ENCODE measurements at regions not wholly inside any gene's neighbourhood (a gene's known extent, or its start where the extent isn't known, plus 50 kb on each side); places are given as distances from the start of the nearest gene placed in this dataset.

DNA sequence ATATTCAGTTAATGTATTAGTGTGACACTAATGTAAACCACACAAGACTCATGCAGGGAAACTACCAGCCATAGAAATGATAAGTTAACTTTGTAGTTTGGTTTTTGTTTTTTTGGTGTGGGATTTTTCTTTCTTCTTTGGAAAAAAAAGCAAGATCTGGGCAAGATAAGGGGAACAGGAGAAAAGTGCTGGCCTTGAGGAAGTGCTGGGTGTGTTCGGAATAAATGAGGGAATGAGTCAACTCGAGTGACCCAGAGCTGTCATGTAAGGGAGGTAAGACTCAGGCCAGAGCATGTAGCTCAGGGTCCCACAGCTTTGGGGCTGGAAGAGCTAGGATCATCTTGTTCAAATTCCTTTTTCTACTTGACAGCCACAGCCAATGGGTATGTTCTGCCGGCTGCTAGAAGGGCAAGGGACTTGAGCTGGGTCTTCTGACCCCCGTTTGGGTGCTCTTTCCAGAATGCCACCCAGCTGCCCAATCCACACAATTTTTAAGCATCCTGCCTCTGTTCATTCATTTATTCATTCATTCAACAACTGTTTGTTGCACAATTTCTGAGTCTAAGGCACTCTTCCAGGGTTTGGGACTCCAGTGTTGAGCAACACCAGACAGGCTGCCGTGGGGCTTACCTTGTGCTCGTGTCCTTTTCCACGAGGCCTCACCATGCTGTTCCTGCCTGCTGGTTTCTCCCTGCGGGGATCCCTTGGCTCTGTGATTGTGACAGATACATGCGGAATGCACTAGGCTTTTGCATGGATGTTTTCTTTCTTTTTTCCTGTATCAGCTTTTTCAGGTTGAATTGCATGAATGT, 54.5 kb downstream of the CLDN34 start:
- DNase-seq (ENCODE audit: low read depth in 1 of 2, low spot score in 1 of 2), result no peak

DNA sequence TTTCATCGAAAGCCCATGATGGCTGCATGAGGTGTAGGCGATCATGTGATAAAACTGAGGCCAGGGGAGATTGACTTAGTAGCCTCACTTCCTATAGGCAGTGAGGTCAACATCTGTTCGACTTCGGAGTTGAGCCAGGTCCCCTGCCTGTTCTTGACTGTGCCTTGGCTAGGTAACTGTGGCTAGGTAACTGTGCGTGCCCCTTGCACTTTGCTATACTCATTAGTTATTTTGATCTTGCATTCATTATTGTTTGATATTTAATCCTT, 55.0 kb downstream of the CLDN34 start:
- DNase-seq (ENCODE audit: low read depth in 1 of 2, low spot score in 1 of 2), result no peak

GRCh38 chrX:10022580-10023245, 55.6 kb downstream of the CLDN34 start:
- no peak for DNase-seq (ENCODE audit: low read depth in 1 of 2, low spot score in 1 of 2)

GRCh38 chrX:10023821-10024220, 56.7 kb downstream of the CLDN34 start:
- no peak for DNase-seq (ENCODE audit: low read depth in 1 of 2, low spot score in 1 of 2)

DNA sequence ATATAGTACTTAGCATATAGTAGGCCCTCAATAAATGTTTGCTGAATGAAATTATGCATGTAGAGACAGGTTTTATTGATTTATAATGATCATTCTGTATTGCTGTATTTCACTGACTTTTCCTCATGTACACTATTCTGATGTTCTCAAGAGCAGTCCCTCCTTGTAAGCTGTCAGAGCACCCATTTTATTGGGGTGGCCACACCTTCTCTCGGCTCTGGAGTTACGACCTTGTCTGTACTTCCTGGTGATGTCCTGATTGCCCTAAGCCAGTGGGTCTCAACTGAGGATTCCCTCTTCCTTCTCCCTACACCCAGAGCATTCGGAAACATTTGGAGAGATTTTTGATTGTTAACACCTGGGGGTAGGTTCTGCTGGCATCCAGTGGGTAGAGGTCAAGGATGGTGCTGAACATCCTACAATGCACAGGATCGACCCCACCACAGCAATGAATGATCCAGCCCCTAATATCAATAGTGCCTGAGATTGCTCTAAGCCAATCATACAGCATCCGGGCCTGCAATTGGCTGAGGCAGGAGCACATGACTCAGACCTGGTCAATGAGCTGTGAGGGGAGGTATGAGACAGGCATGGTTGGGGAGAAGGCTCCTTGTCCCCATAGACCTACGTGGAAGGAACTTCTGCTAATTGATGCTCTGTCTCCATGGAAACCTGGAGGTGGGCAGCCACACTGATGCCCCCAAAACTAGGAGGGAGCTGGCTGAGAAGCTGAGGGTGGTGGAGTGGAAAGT, 58.8 kb downstream of the CLDN34 start:
- no peak for DNase-seq (ENCODE audit: low read depth in 1 of 2, low spot score in 1 of 2)

GRCh38 chrX:10028283-10029104, 61.3 kb downstream of the CLDN34 start:
- no peak for DNase-seq (ENCODE audit: low read depth in 1 of 2, low spot score in 1 of 2)

- DNase-seq (ENCODE audit: low read depth in 1 of 2, low spot score in 1 of 2), result no peak
Measured at GRCh38 chrX:10030570-10030969, 63.4 kb downstream of the CLDN34 start.

- DNase-seq (ENCODE audit: low read depth in 1 of 2, low spot score in 1 of 2), result no peak
Measured at GRCh38 chrX:10031746-10032145, 64.6 kb downstream of the CLDN34 start.

DNA sequence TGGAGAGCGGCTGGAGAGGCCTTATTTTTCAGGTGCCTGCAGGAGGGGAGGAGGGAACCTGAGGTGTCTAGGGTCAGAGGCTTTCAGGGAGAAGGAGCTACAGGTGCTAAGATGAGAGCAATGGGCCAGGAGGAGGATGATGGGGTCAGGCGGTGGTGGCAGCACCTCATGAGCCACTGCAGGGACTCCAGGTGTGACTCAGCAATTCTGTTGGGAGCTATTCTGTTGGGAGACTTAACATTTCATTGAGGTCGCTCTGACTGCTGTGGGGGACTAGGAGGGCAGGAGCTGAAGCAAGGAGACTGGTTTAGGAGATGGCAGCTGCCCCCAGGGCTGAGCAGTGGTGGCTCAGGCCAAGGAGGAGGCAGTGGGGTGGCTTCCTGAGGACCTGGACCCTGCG, 65.0 kb downstream of the CLDN34 start:
- DNase-seq (ENCODE audit: low read depth in 1 of 2, low spot score in 1 of 2), result no peak

GRCh38 chrX:10033375-10034007, 66.3 kb downstream of the CLDN34 start:
- no peak for DNase-seq (ENCODE audit: low read depth in 1 of 2, low spot score in 1 of 2)

- DNase-seq (ENCODE audit: low read depth in 1 of 2, low spot score in 1 of 2), result no peak
Measured at GRCh38 chrX:10034740-10035260, 67.6 kb downstream of the CLDN34 start.

GRCh38 chrX:10038585-10038984, 71.4 kb downstream of the CLDN34 start:
- no peak for DNase-seq (ENCODE audit: low read depth in 1 of 2, low spot score in 1 of 2)

GRCh38 chrX:10039821-10040793, 72.9 kb downstream of the CLDN34 start:
- DNase-seq (ENCODE audit: low read depth in 1 of 2, low spot score in 1 of 2), result no peak

GRCh38 chrX:10040961-10041360, 73.8 kb downstream of the CLDN34 start:
- DNase-seq (ENCODE audit: low read depth in 1 of 2, low spot score in 1 of 2), result no peak

- DNase-seq (ENCODE audit: low read depth in 1 of 2, low spot score in 1 of 2), result no peak
Measured at GRCh38 chrX:10041383-10041782, 74.2 kb downstream of the CLDN34 start.

GRCh38 chrX:10042055-10042454, 74.9 kb downstream of the CLDN34 start:
- no peak for DNase-seq (ENCODE audit: low read depth in 1 of 2, low spot score in 1 of 2)

- no peak for DNase-seq (ENCODE audit: low read depth in 1 of 2, low spot score in 1 of 2)
Measured at GRCh38 chrX:10043386-10043785, 76.2 kb downstream of the CLDN34 start.

GRCh38 chrX:10044021-10044420, 76.9 kb downstream of the CLDN34 start:
- no peak for DNase-seq (ENCODE audit: low read depth in 1 of 2, low spot score in 1 of 2)

GRCh38 chrX:10045327-10046000, 78.3 kb downstream of the CLDN34 start:
- DNase-seq (ENCODE audit: low read depth in 1 of 2, low spot score in 1 of 2), result no peak
